ENCODE measurements at regions not wholly inside any gene's neighbourhood (a gene's known extent, or its start where the extent isn't known, plus 50 kb on each side); places are given as distances from the start of the nearest gene placed in this dataset.
A peak's percentile ranks its signal among the peaks of the same experiment; 100 is the strongest.
"Not testable (repeated sequence)": the region's sequence is repeated elsewhere in the genome, so short reads cannot be mapped to it uniquely, and the experiment has no call there.

DNA sequence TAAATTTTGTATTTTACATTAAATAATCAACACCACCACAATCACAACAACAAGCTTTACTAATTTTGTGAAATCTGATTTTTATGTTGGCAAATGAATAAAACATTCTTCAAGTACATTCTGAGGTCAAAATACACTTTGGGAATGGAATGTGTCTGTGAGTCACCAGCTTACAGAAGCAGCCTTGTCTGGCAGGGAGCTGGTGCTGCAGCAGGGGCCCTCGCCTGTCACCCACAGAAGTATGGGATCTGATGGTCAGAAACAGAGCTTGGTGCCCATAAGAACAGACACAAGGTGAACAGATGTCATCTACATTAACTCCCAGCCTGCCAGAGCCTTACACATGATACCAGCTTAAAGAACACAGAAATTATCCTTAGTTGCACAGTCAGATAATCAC lies 496.9 kb downstream of the CCSER2 start:
- in situ Hi-C loops (cut with MboI; ENCODE audit: low pct_unique_long_range_greater_than_20kb, low sequenced_read_pairs), result no loop called here
- DNase-seq, result no peak

DNA sequence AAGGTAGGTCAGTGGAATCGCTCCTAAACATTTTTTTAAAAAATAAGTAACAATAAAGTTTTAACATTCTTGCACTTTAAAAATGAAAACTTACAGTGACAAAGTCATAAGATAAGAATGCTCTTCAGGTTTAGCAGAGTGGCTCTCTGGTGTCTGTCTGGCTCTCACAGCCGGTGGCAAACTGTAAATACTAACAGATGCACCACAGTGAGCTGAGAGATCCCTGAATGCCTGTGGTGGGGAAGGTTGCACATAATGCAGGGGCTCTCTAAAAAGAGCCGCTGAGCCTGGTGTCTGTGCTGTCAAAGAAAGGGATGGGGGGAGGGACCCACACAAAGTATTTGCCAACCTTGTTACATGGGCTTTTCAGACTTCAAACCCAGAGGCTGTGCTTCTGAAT lies 498.3 kb downstream of the CCSER2 start:
- in situ Hi-C loops (cut with MboI; ENCODE audit: low pct_unique_long_range_greater_than_20kb, low sequenced_read_pairs), result no loop called here
- DNase-seq, result no peak

DNA sequence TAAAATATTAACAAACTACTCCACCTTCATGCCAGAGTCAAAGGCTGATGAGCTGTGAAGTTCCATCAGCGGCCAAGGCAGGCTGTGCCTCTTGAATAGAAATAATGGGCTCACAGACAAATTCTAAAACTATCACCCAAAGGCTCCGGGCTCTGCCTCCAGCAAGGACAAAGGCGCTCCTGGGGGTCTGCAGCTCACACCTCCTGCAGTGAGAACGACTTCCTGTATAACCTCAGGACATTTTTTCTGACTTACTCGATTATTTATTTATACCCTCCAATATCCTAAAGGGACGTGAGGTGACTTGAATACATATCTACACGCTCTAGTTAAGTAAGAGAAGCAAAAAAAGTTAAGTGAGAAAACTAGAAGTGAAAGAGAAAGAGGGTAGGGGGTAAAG lies 500.7 kb downstream of the CCSER2 start:
- in situ Hi-C loops (cut with MboI; ENCODE audit: low pct_unique_long_range_greater_than_20kb, low sequenced_read_pairs), result no loop called here
- no peak for DNase-seq

DNA sequence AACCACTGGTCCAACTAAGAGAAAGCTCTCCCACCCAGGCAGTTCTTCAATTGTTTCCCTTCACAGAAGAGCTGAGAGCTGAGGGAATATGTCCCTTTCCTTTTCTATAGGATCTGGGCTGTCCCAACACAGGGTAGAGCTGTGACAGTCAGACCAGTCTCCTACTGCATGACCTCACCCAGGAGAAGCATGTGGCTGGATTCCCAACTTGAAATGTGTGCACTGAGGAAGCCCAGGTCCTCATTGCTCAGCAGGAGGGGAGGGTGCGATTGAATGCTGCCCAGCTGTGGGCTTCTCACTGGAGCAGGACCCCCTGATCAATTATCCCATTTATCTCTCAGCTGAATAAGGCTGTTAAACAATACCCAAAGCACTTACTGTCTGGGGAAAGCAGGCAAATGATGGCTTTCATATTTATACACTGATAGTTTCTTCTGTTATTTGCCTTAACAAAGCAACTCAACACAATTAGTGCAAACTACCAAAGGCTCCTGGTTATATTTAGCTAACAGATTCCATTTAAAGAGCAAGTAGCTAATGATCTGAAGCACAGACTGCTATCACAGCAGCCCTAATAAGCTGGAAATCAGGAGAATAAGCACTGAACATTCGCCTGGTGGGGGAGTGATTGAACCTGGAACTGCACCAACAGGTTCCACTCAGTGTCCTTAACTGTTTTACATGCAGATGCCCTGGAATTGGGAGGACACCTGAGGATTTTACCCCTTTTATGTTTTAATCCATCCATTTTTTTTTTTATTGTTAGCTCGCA lies 508.8 kb downstream of the CCSER2 start:
- in situ Hi-C loops (cut with MboI; ENCODE audit: low pct_unique_long_range_greater_than_20kb, low sequenced_read_pairs), result no loop called here

DNA sequence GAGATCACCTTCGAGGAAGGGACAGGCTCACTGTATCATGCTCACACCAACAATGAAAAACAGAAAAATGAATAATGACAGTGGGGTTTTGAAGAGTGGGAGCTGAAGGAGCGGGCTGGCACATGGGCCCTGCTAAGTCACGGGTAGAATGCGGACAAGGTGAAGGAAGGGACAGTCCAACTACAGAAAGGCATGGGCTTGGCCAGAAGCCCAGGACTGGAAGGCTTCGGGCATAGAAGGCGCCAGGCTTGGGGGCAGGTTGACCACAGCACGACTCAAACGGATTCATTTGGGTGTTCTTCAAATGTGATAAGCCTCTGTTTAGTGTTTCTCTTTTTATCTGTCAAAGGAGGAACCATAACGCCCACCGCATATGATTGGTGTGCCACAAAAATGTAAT lies 509.5 kb downstream of the CCSER2 start:
- no peak for DNase-seq
- in situ Hi-C loops (cut with MboI; ENCODE audit: low pct_unique_long_range_greater_than_20kb, low sequenced_read_pairs), result no loop called here

More for the DNA sequence above, 508.8 kb downstream of the CCSER2 start:
- no peak for DNase-seq

DNA sequence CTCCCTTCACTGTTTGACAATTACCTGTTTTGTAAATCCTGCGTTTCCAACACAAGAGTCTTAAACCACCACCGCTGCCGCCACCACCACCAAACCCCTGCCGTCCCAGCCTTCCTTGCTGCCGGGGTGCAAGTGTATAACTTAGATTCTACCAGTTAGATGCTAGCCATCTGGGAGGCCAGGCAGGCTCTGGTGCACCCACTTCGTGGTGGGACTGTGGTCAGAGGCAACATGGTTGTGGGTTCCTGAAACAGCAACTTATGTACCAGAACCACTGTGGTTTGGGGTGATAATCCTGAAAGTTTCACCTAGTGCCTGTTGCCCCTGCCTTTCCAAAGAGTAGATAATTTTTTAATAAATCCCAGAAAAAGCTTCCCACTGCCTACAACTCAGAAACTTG lies 510.5 kb downstream of the CCSER2 start:
- no peak for DNase-seq
- in situ Hi-C loops (cut with MboI; ENCODE audit: low pct_unique_long_range_greater_than_20kb, low sequenced_read_pairs), result no loop called here

DNA sequence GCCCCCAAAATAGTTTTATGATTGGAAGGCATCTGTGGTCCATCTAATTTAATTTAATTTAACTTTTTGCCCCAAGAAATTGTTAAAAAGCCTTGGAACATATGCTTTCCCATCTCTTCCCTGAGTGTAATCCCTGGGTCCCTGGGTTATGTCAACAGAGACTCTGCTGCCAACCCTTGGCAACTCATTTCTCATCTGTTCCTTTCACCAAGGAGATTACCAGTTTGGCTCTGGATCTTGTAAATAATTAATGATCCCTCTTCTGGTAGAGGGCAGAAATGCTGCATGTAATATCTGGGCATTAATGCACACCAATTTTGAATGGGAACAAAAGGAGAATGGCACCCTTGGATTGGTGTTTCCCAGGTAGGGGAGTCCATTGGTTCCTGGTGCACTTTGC lies 514.2 kb downstream of the CCSER2 start:
- in situ Hi-C loops (cut with MboI; ENCODE audit: low pct_unique_long_range_greater_than_20kb, low sequenced_read_pairs), result no loop called here
- no peak for DNase-seq

DNA sequence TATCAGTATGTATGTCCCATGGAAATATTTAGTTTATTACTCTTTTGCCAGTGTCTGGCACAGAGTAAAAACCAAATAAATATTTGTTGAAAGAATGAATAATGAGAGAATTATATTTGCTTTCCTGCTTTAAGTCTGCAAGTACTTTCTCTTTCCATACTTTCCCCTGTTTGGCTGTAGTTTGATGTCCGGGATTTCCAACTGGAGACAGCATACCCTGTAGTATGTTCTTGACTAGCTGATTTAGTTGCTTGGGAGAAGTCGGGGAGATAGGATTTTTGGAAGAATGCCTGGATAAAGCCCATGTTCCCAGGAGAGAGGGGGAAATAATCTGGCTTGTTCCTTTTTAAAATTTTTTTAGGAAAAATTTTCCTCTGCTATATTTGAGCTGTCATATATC lies 516.1 kb downstream of the CCSER2 start:
- no peak for DNase-seq
- in situ Hi-C loops (cut with MboI; ENCODE audit: low pct_unique_long_range_greater_than_20kb, low sequenced_read_pairs), result no loop called here

DNA sequence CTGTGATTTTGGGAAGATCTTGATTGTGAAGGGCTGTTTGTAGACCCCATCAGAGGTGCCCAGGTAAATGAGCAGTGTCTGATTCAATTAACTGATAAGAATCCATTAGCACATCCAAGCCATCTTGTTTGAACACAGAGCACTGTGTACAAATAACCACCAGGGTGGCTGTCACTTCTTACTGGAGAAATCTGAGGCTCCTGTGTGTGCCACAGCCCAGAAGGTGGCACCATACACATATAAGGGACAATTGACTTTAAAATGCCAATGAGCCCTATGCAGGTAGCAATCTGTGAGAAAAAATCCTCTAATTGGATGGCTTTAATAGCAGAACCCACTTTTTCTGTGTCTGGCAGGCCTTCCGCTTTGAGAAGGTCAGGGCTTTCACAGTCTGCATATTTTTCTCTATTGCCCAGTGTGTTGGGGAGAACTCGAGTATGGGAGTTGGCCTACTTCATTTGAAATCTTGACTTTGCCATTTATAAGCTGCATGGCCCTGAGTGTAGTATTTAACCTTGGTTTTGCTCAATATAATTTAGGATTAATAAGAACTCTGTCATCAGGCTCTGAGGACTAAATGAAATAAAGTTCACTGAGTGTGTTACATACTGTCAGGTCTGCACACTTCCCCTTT lies 517.4 kb downstream of the CCSER2 start:
- in situ Hi-C loops (cut with MboI; ENCODE audit: low pct_unique_long_range_greater_than_20kb, low sequenced_read_pairs), result no loop called here
- DNase-seq, result peak; percentile 14

DNA sequence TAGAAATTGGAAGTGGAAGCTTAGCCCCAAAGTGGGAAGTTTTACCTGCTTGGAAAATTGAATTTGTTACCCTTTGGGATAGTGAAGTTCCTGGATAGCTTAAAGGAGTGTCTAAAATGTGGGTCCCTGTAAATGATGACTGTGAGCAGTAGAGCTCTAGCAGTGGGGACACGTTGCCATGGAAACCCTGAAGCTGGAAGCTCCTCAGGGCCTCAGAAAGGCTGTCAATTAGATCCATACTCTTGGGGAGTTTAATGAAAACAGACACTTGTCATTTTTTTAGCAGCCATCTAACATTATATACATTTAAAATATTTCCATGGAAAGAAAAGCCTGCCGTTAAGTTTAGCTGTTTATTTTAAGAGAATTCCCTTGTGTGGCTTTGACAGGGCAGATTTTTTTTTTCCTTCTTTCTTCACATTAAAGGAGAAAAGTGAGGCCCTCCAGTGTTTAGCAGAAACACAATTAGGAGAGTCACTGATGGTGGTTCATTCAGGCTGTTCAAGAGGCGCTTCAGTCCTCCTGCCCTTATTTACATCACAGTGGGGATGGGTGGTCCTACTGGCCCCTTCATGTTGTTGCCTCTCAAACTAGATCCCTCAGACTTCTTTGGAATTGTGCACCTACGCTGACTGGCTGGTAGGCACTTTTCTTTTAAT lies 518.4 kb downstream of the CCSER2 start:
- no peak for DNase-seq
- in situ Hi-C loops (cut with MboI; ENCODE audit: low pct_unique_long_range_greater_than_20kb, low sequenced_read_pairs), result no loop called here

DNA sequence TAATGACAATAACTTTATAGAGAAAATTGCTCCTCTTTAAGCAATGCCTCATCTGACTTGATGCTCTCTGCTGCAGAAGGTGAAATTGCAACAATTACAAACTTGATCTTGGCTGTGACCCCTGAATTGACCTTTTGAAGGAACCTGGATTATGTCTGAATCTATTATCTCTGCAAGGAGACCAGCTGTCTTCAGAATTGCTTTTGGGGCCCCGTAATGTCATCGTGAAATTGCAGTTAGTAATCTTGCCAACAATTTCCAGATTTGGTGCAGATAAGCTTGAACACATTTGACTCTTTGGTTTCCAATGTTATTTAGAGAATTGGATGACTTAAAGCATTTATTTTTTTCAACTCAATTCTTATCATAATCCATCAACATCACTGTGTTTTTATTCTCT lies 520.6 kb downstream of the CCSER2 start:
- DNase-seq, result no peak
- in situ Hi-C loops (cut with MboI; ENCODE audit: low pct_unique_long_range_greater_than_20kb, low sequenced_read_pairs), result no loop called here

DNA sequence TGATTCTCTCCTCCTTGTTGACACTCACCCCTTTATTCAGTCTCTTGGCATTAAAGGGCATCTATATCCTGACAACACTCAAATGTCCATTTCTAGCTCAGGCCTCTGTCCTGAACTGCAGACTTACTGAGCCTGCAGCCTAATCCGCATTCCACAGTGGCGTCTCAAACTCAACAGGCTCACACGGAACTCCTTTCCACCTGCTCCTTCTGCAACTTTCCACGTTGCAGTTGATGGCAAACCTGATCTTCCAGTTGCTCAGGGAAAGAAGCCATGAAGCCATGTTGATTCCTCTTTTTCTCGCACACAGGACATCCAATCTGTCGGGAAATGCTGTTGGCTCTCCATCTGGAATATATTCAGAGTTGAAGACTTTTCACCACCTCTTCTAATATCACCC lies 522.4 kb downstream of the CCSER2 start:
- no peak for DNase-seq
- in situ Hi-C loops (cut with MboI; ENCODE audit: low pct_unique_long_range_greater_than_20kb, low sequenced_read_pairs), result no loop called here

DNA sequence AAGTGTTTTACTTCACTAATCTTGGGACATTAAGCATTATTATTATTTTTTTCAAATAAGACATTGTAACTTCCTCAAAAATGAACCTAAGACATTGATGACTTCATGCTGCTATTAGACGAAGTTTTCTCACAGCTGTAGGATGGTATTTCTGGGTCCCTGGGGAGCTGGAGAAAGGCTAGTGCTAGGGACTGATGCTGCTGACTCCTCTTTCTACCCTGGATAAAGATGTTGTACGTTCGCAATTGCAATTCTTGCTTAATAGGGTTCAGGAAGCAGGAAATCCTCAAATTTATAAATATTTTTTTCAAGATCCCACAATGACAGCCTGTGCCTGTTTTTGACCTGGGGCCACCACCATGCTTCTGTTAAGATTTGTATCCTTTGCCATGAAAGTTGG lies 526.0 kb downstream of the CCSER2 start:
- in situ Hi-C loops (cut with MboI; ENCODE audit: low pct_unique_long_range_greater_than_20kb, low sequenced_read_pairs), result no loop called here
- DNase-seq, result no peak

DNA sequence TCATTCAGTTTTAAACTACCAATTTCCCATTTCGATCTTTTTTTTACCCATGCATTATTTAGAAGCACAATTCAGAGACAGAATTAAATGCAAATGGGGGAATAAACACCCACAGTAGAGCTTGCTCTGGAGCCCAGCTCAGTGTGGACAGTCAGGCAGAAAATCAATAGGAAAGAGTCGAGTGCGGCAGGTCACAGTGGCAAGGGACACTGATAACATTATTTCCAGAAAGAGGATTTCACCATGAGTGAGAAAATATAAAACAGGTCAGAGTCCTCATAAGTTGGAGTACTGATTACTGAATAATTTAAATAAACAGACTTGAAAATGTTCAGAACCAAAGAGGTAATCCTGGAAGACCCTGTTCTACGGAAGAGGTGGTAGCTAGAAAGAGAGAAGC lies 532.5 kb downstream of the CCSER2 start:
- no peak for DNase-seq
- in situ Hi-C loops (cut with MboI; ENCODE audit: low pct_unique_long_range_greater_than_20kb, low sequenced_read_pairs), result no loop called here

DNA sequence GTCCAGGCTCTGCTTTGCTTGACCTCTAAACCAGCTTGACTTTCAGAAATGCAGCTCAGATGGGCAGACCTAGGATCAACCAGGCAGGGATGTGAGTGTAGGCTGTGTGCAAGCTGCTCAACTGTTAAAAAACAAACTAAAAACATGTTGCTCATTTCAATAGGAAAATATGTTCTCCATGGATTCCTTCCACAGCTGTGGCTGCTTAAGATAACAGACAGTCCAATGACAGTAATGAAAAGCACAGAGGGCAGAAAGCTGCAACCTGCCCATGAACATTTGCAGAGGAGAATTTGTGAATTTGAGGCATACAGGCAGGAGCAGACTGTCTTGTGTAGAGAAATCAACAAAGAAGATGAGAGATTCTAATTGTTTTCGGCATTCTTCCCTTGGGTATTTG lies 534.2 kb downstream of the CCSER2 start:
- DNase-seq, result no peak
- in situ Hi-C loops (cut with MboI; ENCODE audit: low pct_unique_long_range_greater_than_20kb, low sequenced_read_pairs), result no loop called here

DNA sequence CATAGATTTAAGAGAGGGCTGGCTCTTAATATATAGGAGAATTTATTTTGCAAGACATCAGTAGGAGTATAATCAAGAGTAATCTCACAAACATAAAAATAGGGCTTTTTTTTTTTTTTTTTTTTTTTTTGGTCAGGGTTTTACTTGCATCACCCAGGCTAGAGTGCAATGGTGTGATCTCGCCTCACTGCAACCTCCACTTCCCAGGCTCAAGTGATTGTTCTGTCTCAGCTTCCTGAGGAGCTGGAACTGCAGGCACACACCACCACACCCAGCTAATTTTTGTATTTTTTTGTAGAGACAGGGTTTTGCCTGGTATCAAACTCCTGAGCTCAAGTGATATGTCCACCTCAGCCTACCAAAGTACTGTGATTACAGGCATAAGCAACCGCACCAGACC lies 535.3 kb downstream of the CCSER2 start:
- in situ Hi-C loops (cut with MboI; ENCODE audit: low pct_unique_long_range_greater_than_20kb, low sequenced_read_pairs), result no loop called here
- DNase-seq, result no peak

DNA sequence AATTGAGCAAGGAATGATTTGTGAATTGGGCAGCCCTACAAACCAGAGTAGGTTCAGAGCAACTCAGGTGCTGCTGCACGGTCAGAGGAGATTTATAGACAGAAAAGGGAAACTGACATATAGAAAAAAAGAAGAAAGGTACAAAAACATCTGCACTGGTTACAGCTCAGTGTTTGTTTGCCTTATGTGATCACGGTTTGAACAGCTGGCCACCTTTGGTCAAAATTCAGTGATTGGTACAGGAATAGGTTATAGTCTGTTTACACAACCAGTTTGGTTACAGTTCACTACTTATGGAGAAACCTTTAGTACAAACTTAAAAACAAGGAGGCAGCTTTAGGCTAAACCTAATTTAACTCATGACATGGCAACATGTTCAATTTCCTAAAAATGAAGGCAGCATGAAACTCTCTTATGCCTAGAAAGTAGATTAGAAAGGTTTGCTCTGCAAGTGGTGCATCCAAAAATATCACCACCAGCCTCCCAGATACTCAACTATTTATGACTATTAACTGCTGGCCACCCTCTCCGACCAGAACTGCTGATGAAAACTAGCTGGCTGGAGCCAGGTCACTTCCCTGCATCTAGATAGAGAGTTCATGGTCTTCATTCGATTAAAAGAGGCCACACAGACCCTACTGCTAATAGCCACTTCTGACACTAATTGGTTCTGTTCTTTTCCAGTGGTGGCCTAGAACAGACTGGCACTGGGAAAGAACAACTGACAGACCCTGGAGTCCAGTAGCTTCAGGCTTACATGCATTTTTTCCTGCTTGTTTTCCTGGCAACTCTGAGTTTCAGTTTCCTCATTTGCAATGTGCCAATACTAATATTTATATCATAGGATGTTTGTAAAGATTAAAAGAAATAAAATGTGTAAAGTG lies 548.0 kb downstream of the CCSER2 start:
- DNase-seq, result no peak
- in situ Hi-C loops (cut with MboI; ENCODE audit: low pct_unique_long_range_greater_than_20kb, low sequenced_read_pairs), result no loop called here

DNA sequence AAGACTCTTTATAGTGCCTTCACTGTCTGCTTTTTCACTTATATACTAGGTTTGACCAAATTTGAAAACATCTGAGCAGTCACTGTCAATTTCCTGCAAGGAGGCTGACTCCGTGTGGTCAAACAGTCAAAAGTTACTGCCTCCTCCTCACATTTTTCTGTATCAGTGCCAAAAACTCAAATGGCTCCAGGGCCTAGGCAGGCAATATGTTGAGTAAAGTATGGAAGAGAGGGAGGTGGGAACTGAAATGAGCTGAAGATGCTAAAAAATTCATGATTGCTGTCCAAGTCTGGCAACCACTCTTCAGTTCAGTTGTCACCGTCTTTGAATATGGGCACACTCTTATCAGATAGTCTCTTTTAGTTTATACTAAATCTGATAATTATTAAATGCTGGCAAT lies 551.6 kb downstream of the CCSER2 start:
- no peak for DNase-seq
- in situ Hi-C loops (cut with MboI; ENCODE audit: low pct_unique_long_range_greater_than_20kb, low sequenced_read_pairs), result no loop called here

DNA sequence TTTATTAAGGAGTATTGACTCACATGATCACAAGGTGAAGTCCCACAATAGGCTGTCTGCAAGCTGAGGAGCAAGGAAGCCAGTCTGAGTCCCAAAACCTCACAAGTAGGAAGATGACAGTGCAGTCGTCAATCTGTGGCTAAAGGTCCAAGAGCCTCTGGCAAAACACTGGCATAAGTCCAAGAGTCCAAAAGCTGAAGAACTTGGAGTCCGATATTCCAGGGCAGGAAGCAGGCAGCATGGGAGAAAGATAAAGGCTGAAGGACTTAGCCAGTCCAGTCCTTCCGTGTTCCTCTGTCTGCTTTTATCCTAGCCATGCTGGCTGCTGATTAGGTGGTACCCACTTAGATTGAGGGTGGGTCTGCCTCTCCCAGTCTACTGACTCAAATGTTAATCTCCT lies 553.3 kb downstream of the CCSER2 start:
- in situ Hi-C loops (cut with MboI; ENCODE audit: low pct_unique_long_range_greater_than_20kb, low sequenced_read_pairs); DNase-seq: not testable (repeated sequence)

DNA sequence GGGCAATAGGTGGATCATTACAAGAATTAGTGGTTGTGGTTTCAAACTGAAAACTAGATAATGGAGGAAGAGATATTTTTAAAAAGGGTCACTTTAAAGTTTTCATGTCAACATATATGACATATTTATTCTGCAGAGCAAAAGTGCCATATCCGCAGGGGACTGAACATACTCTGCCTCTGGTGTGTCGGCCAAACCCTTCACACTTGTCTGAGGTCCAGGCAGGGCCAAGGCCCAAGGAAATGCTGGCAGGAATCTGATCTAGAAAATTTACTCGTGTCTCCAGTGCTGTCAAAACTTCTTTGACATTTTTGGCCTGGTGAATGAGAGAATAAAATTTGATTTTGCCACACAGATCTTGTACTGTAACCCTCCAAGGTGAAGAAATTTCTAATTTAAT lies 562.3 kb downstream of the CCSER2 start:
- in situ Hi-C loops (cut with MboI; ENCODE audit: low pct_unique_long_range_greater_than_20kb, low sequenced_read_pairs), result no loop called here

More for the DNA sequence above, 562.3 kb downstream of the CCSER2 start:
- DNase-seq, result no peak
